ENCODE measurements at regions not wholly inside any gene's neighbourhood (a gene's known extent, or its start where the extent isn't known, plus 50 kb on each side); places are given as distances from the start of the nearest gene placed in this dataset.

- no peak for TF ChIP-seq CTCF (IDR thresholded peaks at IDR 0.05)
- no peak for TF ChIP-seq POLR2A (IDR thresholded peaks at IDR 0.05)
Measured at GRCh38 chr11:87463486-87464102, 425.9 kb downstream of the TMEM135 start.
